SJCRH30 (cell line): ENCODE measurements at regions not wholly inside any gene's neighbourhood (a gene's known extent, or its start where the extent isn't known, plus 50 kb on each side); places are given as distances from the start of the nearest gene placed in this dataset.

Experiments
- DNase-seq, 2 experiments: peaks; one replicate each; pipeline ENCODE4 v3.0.0-alpha.2; 2015 to 2020
- H3K27ac ChIP-seq: fragments of 250-450 bp; sonication (Bioruptor Pico); 2 replicates; pipeline ENCODE4 v1.5.1; 2020; ENCODE audit warnings: mild to moderate bottlenecking, moderate library complexity
- H3K27me3 ChIP-seq: fragments of 250-450 bp; sonication (Bioruptor Pico); 2 replicates; pipeline ENCODE4 v1.5.1; 2020; ENCODE audit warnings: mild to moderate bottlenecking, moderate library complexity
- H3K36me3 ChIP-seq: fragments of 250-450 bp; sonication (Bioruptor Pico); 2 replicates; pipeline ENCODE4 v1.5.1; 2020; ENCODE audit warnings: mild to moderate bottlenecking, moderate library complexity
- H3K4me1 ChIP-seq: fragments of 250-450 bp; sonication (Bioruptor Pico); 2 replicates; pipeline ENCODE4 v1.5.1; 2020; ENCODE audit warnings: mild to moderate bottlenecking, moderate library complexity
- H3K4me3 ChIP-seq: fragments of 250-450 bp; sonication (Bioruptor Pico); 2 replicates; pipeline ENCODE4 v1.5.1; 2020; ENCODE audit warnings: mild to moderate bottlenecking, moderate library complexity
- H3K9me3 ChIP-seq: fragments of 250-450 bp; sonication (Bioruptor Pico); replicated peaks from 2 replicates; pipeline ENCODE4 v1.5.1; 2020; ENCODE audit warnings: mild to moderate bottlenecking, moderate library complexity

DNA sequence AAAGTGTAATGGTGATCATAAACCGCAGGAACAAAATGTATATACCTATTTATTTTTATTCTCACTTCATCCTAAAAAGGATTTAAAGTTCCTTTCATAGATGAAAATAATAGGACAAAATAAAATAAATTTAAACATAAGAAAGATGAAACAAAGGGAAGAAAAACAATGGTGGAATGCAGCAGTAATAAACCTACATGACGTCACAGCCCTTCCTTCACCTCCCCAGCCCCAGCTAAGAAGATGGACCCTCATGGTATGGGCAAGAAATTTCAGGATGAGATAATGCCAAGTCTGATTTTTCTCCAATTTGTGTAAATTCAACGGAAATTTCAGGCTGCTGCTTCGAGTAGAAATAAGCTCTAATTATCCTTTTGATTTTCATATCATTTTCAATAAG, 381.0 kb downstream of the LRIG3 start:
- DNase-seq = no peak
- H3K27me3 ChIP-seq = peaks cover 14% of the 10 kb centered on the region; the same call in 1 of the 2 replicates
- H3K27ac ChIP-seq = no peak overlapping the region
- peaks cover 21% of the 10 kb centered on the region for H3K4me1 ChIP-seq
- H3K9me3 ChIP-seq = no peaks in the 10 kb centered on the region
- H3K4me3 ChIP-seq = no peak overlapping the region
- no peaks in the 10 kb centered on the region for H3K36me3 ChIP-seq

DNA sequence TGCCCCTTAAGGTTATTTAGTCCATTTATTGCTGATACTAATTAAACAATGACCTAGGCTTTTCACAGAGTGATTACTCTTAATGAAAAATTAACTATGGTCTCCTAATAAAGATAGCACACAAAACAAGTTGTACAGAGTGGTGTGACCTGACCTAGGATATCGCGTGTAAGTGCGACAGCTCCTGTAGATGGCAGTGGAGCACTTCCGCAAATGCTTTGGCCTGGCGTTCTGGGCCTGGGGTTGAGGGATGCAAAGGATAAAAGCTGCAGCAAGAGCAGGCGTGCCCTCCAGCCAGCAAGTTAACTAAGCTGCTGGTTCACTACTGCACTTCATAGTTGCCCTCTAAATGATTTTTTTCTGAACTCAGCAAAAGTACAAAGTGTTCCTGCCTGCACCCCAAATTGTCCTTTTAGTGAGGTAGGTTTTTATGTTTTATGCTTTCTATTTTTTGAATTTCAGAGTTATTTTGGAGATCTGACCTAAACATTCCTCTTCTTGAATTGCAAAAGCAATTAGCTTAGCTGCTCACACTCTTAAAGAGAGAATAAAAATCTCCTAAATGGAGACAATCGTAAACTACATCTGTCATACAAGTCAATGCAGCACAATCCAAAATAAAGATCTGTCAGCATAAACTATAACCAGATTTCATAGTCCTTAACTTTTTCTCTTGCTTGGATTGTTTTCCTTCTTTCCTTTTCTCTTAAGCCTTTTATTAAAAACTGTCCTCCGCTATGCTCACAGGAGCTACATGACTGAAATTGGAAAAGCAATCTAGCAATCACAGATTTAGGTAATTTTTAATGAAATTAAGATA, 379.6 kb downstream of the LRIG3 start:
- H3K36me3 ChIP-seq = no peaks in the 10 kb centered on the region
- no peaks in the 10 kb centered on the region for H3K9me3 ChIP-seq
- no peak overlapping the region for H3K4me3 ChIP-seq
- H3K27ac ChIP-seq = no peak overlapping the region
- H3K27me3 ChIP-seq = peaks cover 19% of the 10 kb centered on the region
- peaks cover 21% of the 10 kb centered on the region for H3K4me1 ChIP-seq
- DNase-seq = peak; percentile 98 to 100

- H3K4me1 ChIP-seq = peaks cover 21% of the 10 kb centered on the region
- peaks cover 19% of the 10 kb centered on the region; the same call in 1 of the 2 replicates for H3K27me3 ChIP-seq
- no peaks in the 10 kb centered on the region for H3K36me3 ChIP-seq
- H3K27ac ChIP-seq = no peak overlapping the region
- no peak for DNase-seq
- H3K9me3 ChIP-seq = no peaks in the 10 kb centered on the region
- no peak overlapping the region for H3K4me3 ChIP-seq
These were observed 379.0 kb downstream of the LRIG3 start for GRCh38 chr12:58541300-58541690.

DNA sequence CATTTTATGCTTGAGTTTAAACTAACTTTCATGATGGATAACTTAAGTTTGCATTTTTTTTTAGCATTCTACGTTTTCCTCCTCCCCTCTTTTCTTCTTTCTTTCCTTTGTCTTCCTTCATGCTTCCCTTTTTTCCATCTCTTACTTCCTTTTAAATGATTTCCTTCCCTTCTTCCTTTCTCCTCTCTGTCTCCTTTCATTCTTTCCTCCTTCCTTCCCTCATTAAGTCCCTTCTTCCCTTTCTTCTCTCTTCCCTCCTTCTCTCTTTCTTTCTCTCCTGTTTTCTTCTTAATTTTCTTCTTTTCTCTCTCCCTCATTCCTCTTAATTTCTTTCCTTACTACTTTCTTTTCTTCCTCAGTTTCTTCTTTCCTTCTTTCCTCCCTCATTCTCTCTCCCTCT, 376.0 kb downstream of the LRIG3 start:
- H3K27ac ChIP-seq = no peak overlapping the region
- H3K36me3 ChIP-seq = no peaks in the 10 kb centered on the region
- DNase-seq = no peak
- H3K4me3 ChIP-seq = no peak overlapping the region
- peaks cover 10% of the 10 kb centered on the region for H3K4me1 ChIP-seq
- H3K9me3 ChIP-seq = no peaks in the 10 kb centered on the region
- peaks cover 20% of the 10 kb centered on the region; the same call in 1 of the 2 replicates for H3K27me3 ChIP-seq

- Histone ChIP-seq H3K27ac (no peak overlapping the region), H3K4me3 (no peak overlapping the region), H3K36me3 (no peaks in the 10 kb centered on the region), H3K4me1 (no peaks in the 10 kb centered on the region), H3K27me3 (peaks cover 33% of the 10 kb centered on the region), H3K9me3 (no peaks in the 10 kb centered on the region)
- no peak for DNase-seq
These were observed 373.1 kb downstream of the LRIG3 start for GRCh38 chr12:58547217-58547616.

DNA sequence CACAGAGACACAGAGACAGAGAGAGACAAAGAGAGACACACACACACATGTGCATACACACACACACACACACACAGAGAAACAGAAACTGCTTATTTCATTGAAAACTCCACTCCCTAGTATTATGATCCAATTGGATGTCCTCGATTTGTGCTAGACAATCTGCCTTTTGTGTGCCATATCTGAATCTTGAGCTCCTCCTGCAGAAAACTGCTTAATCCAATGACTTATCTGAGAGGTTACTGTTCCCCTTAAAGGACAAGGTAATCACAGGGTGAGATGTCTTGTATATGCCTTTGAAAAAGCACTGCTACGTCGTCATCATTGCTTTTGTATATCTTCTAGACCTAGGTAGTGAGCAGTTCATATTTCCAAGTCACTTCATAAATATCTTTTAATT, 371.5 kb downstream of the LRIG3 start:
- H3K27me3 ChIP-seq = peaks cover 33% of the 10 kb centered on the region
- H3K4me3 ChIP-seq = no peak overlapping the region
- no peaks in the 10 kb centered on the region for H3K9me3 ChIP-seq
- no peaks in the 10 kb centered on the region for H3K4me1 ChIP-seq
- H3K36me3 ChIP-seq = no peaks in the 10 kb centered on the region
- no peak overlapping the region for H3K27ac ChIP-seq
- no peak for DNase-seq

DNA sequence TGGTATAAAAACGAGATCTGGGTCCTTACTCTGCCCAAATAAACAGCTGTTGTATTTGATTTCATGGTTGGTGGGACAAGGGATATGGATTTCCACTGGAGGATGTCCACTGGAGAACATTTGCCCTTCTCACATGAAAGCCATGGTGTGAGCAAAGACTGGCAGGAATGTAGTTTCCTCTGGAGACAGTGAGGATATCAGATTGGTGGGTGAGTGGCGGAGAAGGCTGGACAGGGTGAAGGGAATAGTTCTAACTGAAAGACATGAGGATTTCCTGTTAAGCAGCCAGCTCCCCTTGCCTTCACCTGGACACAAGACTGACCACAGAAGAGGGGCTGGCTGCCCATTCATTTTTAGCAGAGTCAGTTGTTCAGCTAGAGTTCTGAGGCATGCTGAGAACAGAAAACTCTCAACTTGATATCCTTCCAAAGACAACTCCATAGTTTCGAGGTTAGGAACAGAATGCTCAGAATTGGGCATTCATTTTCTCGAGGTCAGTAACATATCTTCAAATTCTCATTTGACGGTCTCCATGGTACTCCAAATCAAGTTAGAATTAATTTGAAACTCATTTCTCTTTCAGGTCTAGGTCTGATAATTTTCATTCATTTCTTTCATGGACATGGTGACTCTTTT, 365.7 kb downstream of the LRIG3 start:
- no peak overlapping the region for H3K27ac ChIP-seq
- DNase-seq = peak; percentile 62 to 75
- H3K9me3 ChIP-seq = no peaks in the 10 kb centered on the region
- H3K4me3 ChIP-seq = no peak overlapping the region
- H3K36me3 ChIP-seq = no peaks in the 10 kb centered on the region
- H3K27me3 ChIP-seq = peaks cover 13% of the 10 kb centered on the region
- peaks cover 10% of the 10 kb centered on the region for H3K4me1 ChIP-seq

- DNase-seq = no peak
- Histone ChIP-seq H3K27ac (no peak overlapping the region), H3K9me3 (no peaks in the 10 kb centered on the region)
These were observed 363.1 kb downstream of the LRIG3 start for GRCh38 chr12:58557171-58557570.

DNA sequence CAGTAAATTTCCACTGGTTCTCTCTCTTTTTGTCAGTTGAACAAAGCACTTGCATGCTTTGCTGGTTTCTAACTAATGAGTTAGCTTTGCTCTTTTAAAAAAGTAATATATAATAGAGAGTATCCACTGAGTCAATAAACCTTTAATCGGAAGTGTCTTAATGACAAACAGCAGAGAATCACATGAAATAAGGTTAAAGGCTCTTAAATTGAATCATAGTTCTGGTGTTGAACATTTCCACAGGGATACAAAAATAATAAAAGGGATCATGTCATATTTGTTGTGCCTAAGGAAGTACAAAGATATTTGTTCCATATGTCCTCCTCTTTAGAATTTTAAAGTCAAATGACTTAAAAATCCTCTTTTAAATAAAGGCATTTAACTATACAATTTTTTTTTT, 362.6 kb downstream of the LRIG3 start:
- DNase-seq = no peak
- Histone ChIP-seq H3K27me3 (peaks cover 11% of the 10 kb centered on the region), H3K4me3 (no peak overlapping the region), H3K9me3 (no peaks in the 10 kb centered on the region), H3K36me3 (no peaks in the 10 kb centered on the region), H3K27ac (no peak overlapping the region), H3K4me1 (peaks cover 10% of the 10 kb centered on the region)

More at GRCh38 chr12:58557171-58557570, 363.1 kb downstream of the LRIG3 start:
- peaks cover 11% of the 10 kb centered on the region for H3K27me3 ChIP-seq
- H3K4me1 ChIP-seq = peaks cover 10% of the 10 kb centered on the region
- no peaks in the 10 kb centered on the region for H3K36me3 ChIP-seq
- H3K4me3 ChIP-seq = no peak overlapping the region

- Histone ChIP-seq H3K27me3 (peaks cover 11% of the 10 kb centered on the region), H3K9me3 (peaks cover 5% of the 10 kb centered on the region), H3K4me3 (no peak overlapping the region), H3K4me1 (peaks cover 5% of the 10 kb centered on the region), H3K27ac (no peak overlapping the region), H3K36me3 (no peaks in the 10 kb centered on the region)
- peak in 1 of 2 experiments; percentile 18 for DNase-seq
These were observed 356.7 kb downstream of the LRIG3 start for GRCh38 chr12:58563621-58564020.

GRCh38 chr12:58564721-58565120, 355.6 kb downstream of the LRIG3 start:
- peak in 1 of 2 experiments; percentile 31 for DNase-seq

DNA sequence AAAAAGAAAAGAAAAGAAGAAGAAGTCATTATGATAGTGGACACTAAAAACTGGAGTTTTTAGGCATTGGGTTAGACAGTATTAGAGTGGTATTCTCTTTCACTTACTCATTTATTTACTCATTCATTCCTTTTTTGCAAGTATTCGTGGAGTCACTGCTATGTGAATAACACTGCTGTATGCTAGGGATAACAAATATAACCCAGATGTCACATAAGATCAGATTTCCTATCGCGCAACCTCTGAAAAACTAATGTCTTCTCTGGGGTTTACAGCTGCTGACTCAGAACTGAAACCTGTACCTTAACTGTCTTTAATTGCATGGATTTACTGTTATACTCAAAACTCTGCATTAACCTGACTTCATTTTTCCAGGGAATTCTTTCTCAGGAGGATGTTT, 353.7 kb downstream of the LRIG3 start:
- DNase-seq = peak in 1 of 2 experiments; percentile 52
- peaks cover 10% of the 10 kb centered on the region for H3K4me1 ChIP-seq
- peaks cover 5% of the 10 kb centered on the region for H3K9me3 ChIP-seq
- no peak overlapping the region for H3K27ac ChIP-seq
- H3K27me3 ChIP-seq = peaks cover 3% of the 10 kb centered on the region
- no peak overlapping the region for H3K4me3 ChIP-seq
- H3K36me3 ChIP-seq = no peaks in the 10 kb centered on the region

More at GRCh38 chr12:58564721-58565120, 355.6 kb downstream of the LRIG3 start:
- H3K27me3 ChIP-seq = peaks cover 11% of the 10 kb centered on the region
- H3K4me3 ChIP-seq = no peak overlapping the region
- H3K36me3 ChIP-seq = no peaks in the 10 kb centered on the region
- peaks cover 10% of the 10 kb centered on the region for H3K4me1 ChIP-seq
- peaks cover 5% of the 10 kb centered on the region for H3K9me3 ChIP-seq
- H3K27ac ChIP-seq = no peak overlapping the region

DNA sequence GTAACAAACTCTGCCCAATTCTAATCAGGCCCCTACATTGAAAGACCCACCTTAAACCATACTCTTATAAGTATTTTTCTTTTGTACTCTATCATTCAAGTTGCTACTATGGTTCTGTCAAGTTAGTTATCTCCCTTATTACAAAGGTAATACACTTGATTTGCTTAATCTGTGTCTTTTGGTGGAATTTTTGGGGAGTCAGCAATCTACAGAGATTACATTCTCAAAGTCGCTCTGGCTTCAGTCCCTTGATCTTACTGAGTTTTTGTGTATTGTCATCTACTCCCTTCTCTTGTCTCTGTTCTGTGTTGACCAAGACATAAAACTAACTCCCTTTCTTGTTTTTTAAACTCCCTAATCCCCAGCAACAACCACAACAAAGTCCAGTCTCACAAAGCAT, 353.1 kb downstream of the LRIG3 start:
- Histone ChIP-seq H3K27me3 (no peaks in the 10 kb centered on the region; the same call in 1 of the 2 replicates), H3K36me3 (no peaks in the 10 kb centered on the region), H3K4me3 (no peak overlapping the region), H3K4me1 (peaks cover 10% of the 10 kb centered on the region), H3K9me3 (peaks cover 5% of the 10 kb centered on the region), H3K27ac (no peak overlapping the region)
- no peak for DNase-seq

- Histone ChIP-seq H3K27me3 (no peaks in the 10 kb centered on the region), H3K27ac (no peak overlapping the region), H3K9me3 (peaks cover 5% of the 10 kb centered on the region), H3K4me1 (peaks cover 11% of the 10 kb centered on the region), H3K4me3 (no peak overlapping the region), H3K36me3 (no peaks in the 10 kb centered on the region)
- DNase-seq = no peak
These were observed 349.9 kb downstream of the LRIG3 start for GRCh38 chr12:58570411-58570810.

GRCh38 chr12:58575256-58575655, 345.0 kb downstream of the LRIG3 start:
- Histone ChIP-seq H3K9me3 (no peaks in the 10 kb centered on the region), H3K4me1 (peaks cover 5% of the 10 kb centered on the region), H3K27me3 (no peaks in the 10 kb centered on the region), H3K36me3 (no peaks in the 10 kb centered on the region), H3K27ac (no peak overlapping the region), H3K4me3 (no peak overlapping the region)
- peak in 1 of 2 experiments; percentile 50 for DNase-seq
